ENCODE measurements at regions not wholly inside any gene's neighbourhood (a gene's known extent, or its start where the extent isn't known, plus 50 kb on each side); places are given as distances from the start of the nearest gene placed in this dataset.

GRCh38 chr5:4230786-4231641 is 635.4 kb downstream of the IRX1 start:
- TF ChIP-seq CTCF (IDR thresholded peaks at IDR 0.05) = no peak
- no peak for TF ChIP-seq POLR2A (IDR thresholded peaks at IDR 0.05)
- TF ChIP-seq POLR2AphosphoS5 (IDR thresholded peaks at IDR 0.05; ENCODE audit: insufficient read depth in 1 of 2, low read depth in 1 of 2) = no peak
